Common myeloid progenitor, CD34-positive (primary cell): ENCODE measurements at regions not wholly inside any gene's neighbourhood (a gene's known extent, or its start where the extent isn't known, plus 50 kb on each side); places are given as distances from the start of the nearest gene placed in this dataset.
A peak's percentile ranks its signal among the peaks of the same experiment; 100 is the strongest.

Experiments
- CTCF ChIA-PET: fragments of 350-600 bp; sonication (Branson Sonifier 250); formaldehyde crosslinking; loops from one replicate; lab custom pipeline; 2021; ENCODE audit warnings: antibody characterized with exemption; lab: Charles Lee
- POLR2A ChIA-PET: fragments of 350-600 bp; sonication (Branson Sonifier 250); formaldehyde crosslinking; loops from one replicate; lab custom pipeline; 2021; ENCODE audit warnings: antibody characterized with exemption; lab: Charles Lee
- DNase-seq, 3 donors: peaks; one replicate each; pipeline versions ENCODE4 v3.0.0 to v3.0.0-alpha.2; 2013
- H3K27ac ChIP-seq, 2 experiments: 1 replicate in 1 of 2; 2 replicates in 1 of 2; pipeline ENCODE4 v1.7.0; 2013; ENCODE audit warnings: inconsistent platforms in 2 of 2, low read length in 2 of 2, mild to moderate bottlenecking in 2 of 2, low read depth in 1 of 2, moderate library complexity in 1 of 2; ENCODE audit not compliant: severe bottlenecking in 2 of 2, insufficient read depth in 1 of 2, poor library complexity in 1 of 2
- H3K27me3 ChIP-seq, 5 experiments: replicated peaks in 2 of 5; 1 replicate in 3 of 5; 2 replicates in 2 of 5; pipeline versions ENCODE4 v1.6.1 to v1.7.0; 2013; ENCODE audit warnings: low read length in 4 of 5, mild to moderate bottlenecking in 2 of 5, moderate library complexity in 2 of 5, inconsistent platforms in 1 of 5; ENCODE audit not compliant: insufficient read depth in 5 of 5, control insufficient read depth in 4 of 5
- H3K36me3 ChIP-seq, 4 experiments: 1 replicate in 2 of 4; 2 replicates in 2 of 4; pipeline versions ENCODE4 v1.6.1 to v1.7.0; 2013; ENCODE audit warnings: low read length in 3 of 4, control low read depth in 1 of 4, mild to moderate bottlenecking in 1 of 4; ENCODE audit not compliant: control insufficient read depth in 4 of 4, insufficient read depth in 4 of 4
- H3K4me1 ChIP-seq, 4 experiments: 1 replicate in 3 of 4; 2 replicates in 1 of 4; pipeline versions ENCODE4 v1.6.1 to v1.7.1; 2013; ENCODE audit warnings: low read length in 3 of 4, mild to moderate bottlenecking in 3 of 4, control low read depth in 1 of 4, inconsistent platforms in 1 of 4, moderate library complexity in 1 of 4; ENCODE audit not compliant: control insufficient read depth in 4 of 4, insufficient read depth in 4 of 4; ENCODE audit errors: control extremely low read depth in 1 of 4
- H3K4me3 ChIP-seq, 7 experiments: 1 replicate in 4 of 7; 2 replicates in 3 of 7; pipeline versions ENCODE4 v1.5.1 to v1.7.0; 2013; ENCODE audit warnings: mild to moderate bottlenecking in 7 of 7, low read length in 6 of 7, moderate library complexity in 6 of 7, inconsistent platforms in 2 of 7, low read depth in 2 of 7, control low read depth in 1 of 7; ENCODE audit not compliant: insufficient read depth in 4 of 7, control insufficient read depth in 1 of 7; ENCODE audit errors: extremely low read depth in 1 of 7
- H3K9me3 ChIP-seq, 5 experiments: 1 replicate in 4 of 5; 2 replicates in 1 of 5; pipeline versions ENCODE4 v1.6.1 to v1.7.1; 2013; ENCODE audit warnings: low read length in 4 of 5, mild to moderate bottlenecking in 2 of 5, inconsistent platforms in 1 of 5, low read depth in 1 of 5, moderate library complexity in 1 of 5; ENCODE audit not compliant: control insufficient read depth in 4 of 5, insufficient read depth in 2 of 5; ENCODE audit errors: control extremely low read depth in 1 of 5
- WGBS: methylation state at CpG from one replicate; pipeline ENCODE4 v1.1.5; 2013; ENCODE audit not compliant: insufficient coverage; 5-methylcytosine and 5-hydroxymethylcytosine counted together

DNA sequence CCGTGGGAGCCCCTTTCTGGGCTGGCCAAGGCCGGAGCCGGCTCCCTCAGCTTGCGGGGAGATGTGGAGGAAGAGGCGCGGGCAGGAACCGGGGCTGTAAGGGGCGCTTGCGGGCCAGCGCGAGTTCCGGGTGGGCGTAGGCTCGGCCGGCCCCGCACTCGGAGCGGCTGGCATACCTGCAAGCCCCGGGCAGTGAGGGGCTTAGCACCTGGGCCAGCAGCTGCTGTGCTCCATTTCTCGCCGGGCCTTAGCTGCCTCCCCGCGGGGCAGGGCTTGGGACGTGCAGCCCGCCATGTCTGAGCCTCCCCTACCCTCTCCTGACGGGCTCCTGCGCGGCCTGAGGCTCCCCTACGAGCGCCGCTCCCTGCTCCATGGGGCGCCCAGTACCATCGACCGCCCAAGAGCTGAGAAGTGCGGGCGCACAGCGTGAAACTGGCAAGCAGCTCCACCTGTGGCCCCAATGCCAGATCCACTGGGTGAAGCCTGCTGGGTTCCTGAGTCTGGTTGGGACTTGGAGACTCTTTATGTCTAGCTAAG lies 82.8 kb upstream of the E2F3 start:
- Histone ChIP-seq H3K4me3 (peak overlapping the region in 3 of 7 experiments; percentile 61 to 71 (median 68)), H3K4me1 (peaks cover 0 to 13% (median 7%) of the 10 kb centered on the region in 4 experiments), H3K9me3 (peaks cover 0 to 2% (median 0%) of the 10 kb centered on the region in 5 experiments), H3K27me3 (no peaks in the 10 kb centered on the region), H3K36me3 (no peaks in the 10 kb centered on the region), H3K27ac (no peak overlapping the region)
- DNase-seq: no peak
- 94% methylated on average over 37 of the region's 37 CpGs for WGBS
- ChIA-PET CTCF (interaction anchor here (0.9 to 2.1 kb wide), 6 partner anchors 12 to 209 kb away, joined by 3 to 7 read pairs (median 4); no protein-coding TSS in a partner anchor), POLR2A (interaction anchor here (0.5 kb wide), 1 partner anchor 213 kb away, joined by 3 read pairs; no protein-coding TSS in a partner anchor)

DNA sequence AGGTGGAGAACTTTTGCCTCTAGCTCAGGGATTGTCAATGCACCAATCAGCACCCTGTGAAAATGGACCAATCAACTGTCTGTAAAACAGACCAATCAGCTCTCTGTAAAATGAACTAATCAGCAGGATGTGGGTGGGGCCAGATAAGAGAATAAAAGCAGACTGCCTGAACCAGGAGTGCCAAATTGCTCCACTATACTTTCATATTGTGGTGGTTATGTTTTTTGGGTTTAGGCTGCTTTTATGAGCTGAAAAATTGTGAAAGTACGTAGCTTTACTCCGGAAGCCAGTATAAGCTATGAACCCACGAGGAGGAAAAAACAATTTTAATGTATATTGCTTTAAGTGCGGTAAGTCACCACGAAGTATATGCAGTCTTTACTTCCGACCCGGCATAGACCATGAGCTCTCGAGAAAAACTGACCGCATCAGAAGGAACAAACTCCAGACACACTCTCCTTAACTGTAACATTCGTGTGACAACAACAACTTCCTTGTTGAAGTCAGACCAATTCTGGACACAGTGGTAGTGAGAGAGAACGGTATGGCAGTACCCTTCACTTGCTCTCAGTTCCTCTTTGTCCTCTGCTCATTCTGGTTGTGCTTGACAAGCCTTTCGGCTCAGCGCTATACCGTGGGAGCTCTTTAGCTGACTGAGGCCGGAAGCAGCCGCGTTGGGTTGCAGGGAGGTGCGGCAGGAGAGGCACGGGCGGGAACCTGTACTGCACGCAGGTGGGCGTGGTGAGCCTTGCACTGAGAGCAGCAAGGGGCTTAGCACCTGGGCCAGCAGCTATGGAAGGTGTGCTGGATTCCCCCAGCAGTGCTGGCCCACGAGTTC lies 81.9 kb upstream of the E2F3 start:
- POLR2A ChIA-PET: interaction anchor here (0.5 to 0.9 kb wide), 2 partner anchors 73 to 212 kb away, joined by 3 read pairs; no protein-coding TSS in a partner anchor
- 27% methylated on average over 21 of the region's 23 CpGs for WGBS
- H3K4me3 ChIP-seq: peak overlapping the region in 6 of 7 experiments; percentile 41 to 80 (median 67)
- CTCF ChIA-PET: interaction anchor here (0.7 to 2.1 kb wide), 9 partner anchors 13 to 208 kb away, joined by 3 to 7 read pairs (median 3); no protein-coding TSS in a partner anchor
- peaks cover 0 to 13% (median 7%) of the 10 kb centered on the region in 4 experiments for H3K4me1 ChIP-seq
- H3K27me3 ChIP-seq: no peaks in the 10 kb centered on the region
- peak overlapping the region; percentile 55 to 83 for H3K27ac ChIP-seq
- H3K36me3 ChIP-seq: no peaks in the 10 kb centered on the region
- peak; percentile 68 to 96 (median 96) for DNase-seq
- H3K9me3 ChIP-seq: peaks cover 0 to 2% (median 0%) of the 10 kb centered on the region in 5 experiments

DNA sequence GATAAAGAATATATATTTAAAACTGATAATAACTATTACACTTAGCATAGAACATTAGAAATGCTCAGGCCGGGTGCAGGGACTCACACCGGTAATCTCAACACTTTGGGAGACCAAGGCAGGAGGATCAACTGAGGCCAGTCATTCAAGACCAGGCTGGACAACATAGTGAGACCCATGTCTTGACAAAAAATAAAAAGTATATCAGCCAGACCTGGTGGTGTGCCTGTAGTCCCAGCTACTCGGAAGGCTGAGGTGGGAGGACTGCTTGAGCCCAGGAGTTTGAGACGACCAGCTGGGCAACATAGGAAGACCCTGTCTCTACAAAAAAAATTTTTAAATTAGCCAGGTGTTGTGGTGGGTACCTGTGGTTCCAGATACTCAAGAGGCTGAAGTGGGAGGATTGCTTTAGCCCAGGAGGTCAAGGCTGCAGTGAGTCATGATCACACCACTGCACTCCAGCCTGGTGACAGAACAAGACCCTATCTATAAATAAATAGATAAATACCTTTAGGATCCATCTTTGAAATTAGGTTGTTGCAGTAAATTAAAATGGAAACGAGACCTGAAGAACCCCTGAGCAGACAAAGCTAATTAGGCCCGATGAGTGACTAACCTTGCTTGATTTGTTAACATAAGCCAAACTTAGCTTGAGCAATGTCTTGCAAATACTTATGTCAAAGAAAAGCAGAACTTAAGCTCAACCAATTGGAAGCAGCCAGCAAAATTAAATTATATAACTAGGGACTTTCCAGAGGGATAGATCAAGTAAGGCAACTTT lies 75.8 kb upstream of the E2F3 start:
- no peaks in the 10 kb centered on the region for H3K4me1 ChIP-seq
- POLR2A ChIA-PET: interaction anchor here (1.0 kb wide), 1 partner anchor 77 kb away, joined by 3 read pairs; no protein-coding TSS in a partner anchor
- H3K9me3 ChIP-seq: no peaks in the 10 kb centered on the region
- CTCF ChIA-PET: interaction anchor here (1.2 kb wide), 2 partner anchors 9 to 79 kb away, joined by 4 read pairs; no protein-coding TSS in a partner anchor
- peak; percentile 69 to 93 (median 93) for DNase-seq
- no peaks in the 10 kb centered on the region for H3K27me3 ChIP-seq
- H3K4me3 ChIP-seq: no peak overlapping the region
- H3K36me3 ChIP-seq: no peaks in the 10 kb centered on the region
- H3K27ac ChIP-seq: peak overlapping the region; percentile 40 to 56
- 50% methylated on average over 2 of the region's 6 CpGs for WGBS

DNA sequence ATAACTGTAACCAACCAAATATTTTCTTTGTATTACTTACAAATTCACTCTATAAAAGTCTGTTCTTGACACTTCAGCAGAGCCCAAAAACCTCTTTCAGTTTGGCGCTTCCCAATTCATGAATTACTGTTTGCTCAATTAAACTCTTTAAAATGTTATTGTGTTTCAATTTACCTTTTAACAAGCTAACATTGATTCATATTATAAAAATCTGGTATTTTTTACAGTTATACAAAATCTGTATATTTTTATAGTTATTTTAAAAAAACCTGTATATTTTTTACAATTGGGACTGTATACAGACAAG lies 75.3 kb upstream of the E2F3 start:
- peaks cover 0 to 3% (median 0%) of the 10 kb centered on the region in 4 experiments for H3K4me1 ChIP-seq
- H3K36me3 ChIP-seq: no peaks in the 10 kb centered on the region
- WGBS: no CpG with 5 or more reads among the region's 1 CpG
- H3K9me3 ChIP-seq: no peaks in the 10 kb centered on the region
- H3K4me3 ChIP-seq: no peak overlapping the region
- ChIA-PET POLR2A (interaction anchor here (1.0 kb wide), 1 partner anchor 76 kb away, joined by 3 read pairs; no protein-coding TSS in a partner anchor), CTCF (interaction anchor here (1.2 to 1.4 kb wide), 3 partner anchors 9 to 202 kb away, joined by 4 read pairs; no protein-coding TSS in a partner anchor)
- DNase-seq: no peak
- H3K27me3 ChIP-seq: no peaks in the 10 kb centered on the region
- peak overlapping the region; percentile 40 to 56 for H3K27ac ChIP-seq

DNA sequence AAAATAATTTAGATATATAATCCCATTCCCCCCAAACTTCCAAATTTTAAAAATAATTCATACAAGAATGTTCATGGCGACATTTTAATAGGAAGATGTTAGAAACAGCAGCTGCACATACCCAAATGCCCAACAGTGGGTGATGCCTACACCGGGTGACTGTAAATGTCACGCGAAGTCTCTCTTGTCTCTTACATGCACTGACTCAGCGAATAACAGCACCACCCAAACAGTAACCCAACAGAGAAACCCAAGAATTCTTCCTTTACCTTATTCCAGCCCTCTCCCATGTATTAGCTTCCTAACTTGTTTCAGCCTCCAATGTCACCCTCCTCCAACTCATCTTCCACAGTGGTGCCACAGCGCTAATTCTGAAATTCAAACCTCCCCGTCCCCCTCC lies 74.5 kb upstream of the E2F3 start:
- 98% methylated on average over 6 of the region's 7 CpGs for WGBS
- Histone ChIP-seq H3K4me3 (no peak overlapping the region), H3K27me3 (no peaks in the 10 kb centered on the region), H3K9me3 (no peaks in the 10 kb centered on the region), H3K27ac (peak overlapping the region in 1 of 2 experiments; percentile 40), H3K36me3 (no peaks in the 10 kb centered on the region), H3K4me1 (peaks cover 0 to 3% (median 0%) of the 10 kb centered on the region in 4 experiments)
- ChIA-PET POLR2A (no interaction called here), CTCF (interaction anchor here (1.4 kb wide), 1 partner anchor 201 kb away, joined by 4 read pairs; no protein-coding TSS in a partner anchor)
- DNase-seq: no peak

DNA sequence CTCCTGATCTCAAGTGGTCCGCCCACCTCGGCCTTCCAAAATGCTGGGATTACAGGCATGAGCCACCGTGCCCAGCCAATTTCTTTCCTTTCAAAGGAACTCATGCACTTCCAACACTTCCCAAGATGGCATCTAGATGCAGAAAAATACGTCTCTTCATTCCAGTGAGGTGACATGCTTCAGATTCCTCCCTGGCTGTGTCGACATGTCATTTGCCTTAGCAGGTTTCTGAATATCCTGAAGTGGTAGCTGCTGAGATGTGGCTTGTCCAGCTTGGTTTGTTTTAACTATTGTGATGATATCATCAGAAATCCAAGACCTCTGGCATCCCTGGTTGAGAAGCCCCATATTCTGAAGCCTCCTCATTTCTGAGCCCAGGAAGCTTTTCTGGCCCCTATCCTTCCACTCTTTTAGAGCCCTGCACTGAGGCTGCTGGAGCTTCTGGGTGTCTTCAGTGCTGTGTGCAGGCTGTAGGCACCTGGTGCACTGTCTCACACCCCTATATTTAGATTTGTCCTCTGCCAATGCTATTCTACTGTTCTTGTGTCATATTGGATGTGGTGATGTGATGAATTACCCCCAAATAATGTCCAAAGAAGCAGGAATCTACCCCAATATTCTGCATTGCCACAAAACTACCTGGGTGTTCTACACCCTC lies 73.3 kb upstream of the E2F3 start:
- H3K36me3 ChIP-seq: no peaks in the 10 kb centered on the region
- H3K4me3 ChIP-seq: no peak overlapping the region
- ChIA-PET POLR2A (interaction anchor here (0.6 kb wide), 1 partner anchor 1289 kb away, joined by 6 read pairs; no protein-coding TSS in a partner anchor), CTCF (interaction anchor here (1.2 kb wide), 1 partner anchor 12 kb away, joined by 4 read pairs; no protein-coding TSS in a partner anchor)
- H3K4me1 ChIP-seq: peaks cover 0 to 3% (median 0%) of the 10 kb centered on the region in 4 experiments
- WGBS: 100% methylated on average over 4 of the region's 5 CpGs
- no peak for DNase-seq
- no peak overlapping the region for H3K27ac ChIP-seq
- no peaks in the 10 kb centered on the region for H3K27me3 ChIP-seq
- H3K9me3 ChIP-seq: no peaks in the 10 kb centered on the region
